Amygdala (tissue), 56 donors: ENCODE measurements at regions not wholly inside any gene's neighbourhood (a gene's known extent, or its start where the extent isn't known, plus 50 kb on each side); places are given as distances from the start of the nearest gene placed in this dataset.
A peak's percentile ranks its signal among the peaks of the same experiment; 100 is the strongest.
"Not testable (repeated sequence)": the region's sequence is repeated elsewhere in the genome, so short reads cannot be mapped to it uniquely, and the experiment has no call there.

ENCODE experiments used
- DNase-seq, 56 donors: peaks; one replicate each; lab custom pipeline; 2025; lab: John Stamatoyannopoulos, UW

- peak in 54 of 56 donors; percentile 11 to 90 (median 72) for DNase-seq
Observed at GRCh38 chr3:178084938-178085816, 451.1 kb upstream of the KCNMB2 start.

- DNase-seq = no peak
Observed at GRCh38 chr3:178085817-178086123, 450.5 kb upstream of the KCNMB2 start.

GRCh38 chr3:178086144-178086825 lies 450.0 kb upstream of the KCNMB2 start:
- no peak for DNase-seq

DNA sequence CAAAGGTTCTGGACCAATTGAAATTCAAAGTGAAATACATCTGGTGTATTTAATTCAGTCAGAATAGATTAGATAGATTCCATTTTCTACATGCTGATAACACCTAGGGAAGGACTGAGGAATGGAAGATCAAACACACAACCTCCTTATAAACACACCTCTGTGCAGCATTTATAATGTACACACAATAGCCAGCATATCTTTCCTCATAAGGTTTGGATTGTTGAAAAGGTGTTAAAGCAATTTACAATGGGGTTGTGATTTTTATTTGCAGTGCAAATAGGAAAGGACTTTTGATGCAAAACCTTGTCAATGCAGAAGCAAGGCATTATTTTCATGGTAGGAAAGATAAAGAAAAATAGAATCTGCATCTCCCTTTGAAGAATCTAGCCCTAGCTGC lies 448.9 kb upstream of the KCNMB2 start:
- DNase-seq = no peak

- no peak for DNase-seq
Observed at GRCh38 chr3:178088963-178089362, 447.3 kb upstream of the KCNMB2 start.

DNA sequence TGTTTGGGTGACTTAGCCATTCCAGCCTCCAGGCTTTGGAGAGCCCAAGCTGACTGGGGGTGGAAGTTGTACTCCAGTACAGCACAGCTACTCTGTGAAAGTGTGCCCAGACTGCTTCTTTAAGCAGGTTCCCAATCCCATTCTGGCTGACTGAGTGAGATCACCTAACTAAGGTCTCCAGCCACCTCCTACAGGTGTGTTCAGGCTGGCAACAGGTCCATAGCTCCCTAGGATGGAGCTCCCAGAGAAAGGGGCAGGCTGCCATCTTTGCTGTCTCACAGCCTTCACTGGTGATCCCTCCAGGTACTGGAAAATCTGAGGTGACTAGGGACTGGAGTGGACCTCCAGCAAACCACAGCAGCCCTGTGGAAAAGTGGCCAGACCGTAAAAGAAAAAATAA lies 445.3 kb upstream of the KCNMB2 start:
- DNase-seq = no peak

DNA sequence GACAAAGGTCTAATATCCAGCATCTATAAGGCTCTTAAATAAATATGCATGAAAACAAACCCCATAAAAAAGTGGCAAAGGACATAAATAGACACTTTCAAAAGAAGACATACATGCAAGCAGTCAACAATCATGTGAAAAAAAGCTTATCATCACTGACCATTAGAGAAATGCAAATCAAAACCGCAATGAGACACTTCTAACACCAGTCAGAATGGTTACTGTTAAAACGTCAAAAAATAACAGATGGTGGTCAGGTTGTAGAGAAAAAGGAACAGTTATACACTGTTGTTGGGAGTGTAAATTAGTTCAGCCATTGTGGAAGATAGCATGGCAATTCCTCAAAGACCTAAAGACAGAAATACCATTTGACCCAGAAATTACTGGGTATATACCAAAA lies 440.7 kb upstream of the KCNMB2 start:
- no peak for DNase-seq

- DNase-seq = no peak
Observed at GRCh38 chr3:178096955-178097354, 439.3 kb upstream of the KCNMB2 start.

DNA sequence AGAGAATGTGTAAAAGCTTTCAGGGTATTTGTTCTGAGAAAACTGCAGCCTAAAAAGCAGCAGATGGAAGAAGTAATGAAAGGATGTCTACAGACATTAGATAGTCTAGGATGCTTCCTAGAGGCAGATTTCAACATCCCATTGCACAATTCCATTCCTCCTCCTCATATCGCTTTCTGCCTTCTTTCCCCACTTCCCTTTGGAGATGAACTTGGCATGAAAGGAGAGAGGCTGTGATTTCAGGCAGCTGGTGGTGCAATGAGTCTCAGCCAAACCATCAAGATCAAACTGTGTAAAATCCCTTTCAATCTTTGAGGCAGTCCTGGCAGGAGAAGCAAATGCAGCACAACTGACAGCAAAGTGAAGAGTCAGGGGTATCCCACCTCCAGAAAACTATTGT lies 438.7 kb upstream of the KCNMB2 start:
- no peak for DNase-seq

DNA sequence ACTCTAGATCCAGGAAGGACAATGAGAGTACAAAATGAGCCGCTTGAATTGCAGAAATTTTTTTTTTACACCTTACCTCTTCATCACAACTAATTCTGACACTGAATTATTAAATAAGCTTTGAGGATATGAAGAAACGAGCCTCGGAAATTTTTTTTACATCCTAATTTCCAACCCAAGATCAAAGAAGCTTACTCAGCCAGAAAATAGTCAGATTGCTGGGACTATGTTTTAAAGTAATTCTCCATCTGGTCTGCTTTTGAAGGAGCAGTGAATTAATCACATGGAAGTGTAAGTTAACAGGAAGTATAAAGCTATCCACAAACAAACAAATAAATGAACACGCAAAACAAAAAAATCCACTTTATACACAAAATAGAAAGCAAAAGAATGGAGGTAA lies 437.0 kb upstream of the KCNMB2 start:
- DNase-seq = no peak

DNA sequence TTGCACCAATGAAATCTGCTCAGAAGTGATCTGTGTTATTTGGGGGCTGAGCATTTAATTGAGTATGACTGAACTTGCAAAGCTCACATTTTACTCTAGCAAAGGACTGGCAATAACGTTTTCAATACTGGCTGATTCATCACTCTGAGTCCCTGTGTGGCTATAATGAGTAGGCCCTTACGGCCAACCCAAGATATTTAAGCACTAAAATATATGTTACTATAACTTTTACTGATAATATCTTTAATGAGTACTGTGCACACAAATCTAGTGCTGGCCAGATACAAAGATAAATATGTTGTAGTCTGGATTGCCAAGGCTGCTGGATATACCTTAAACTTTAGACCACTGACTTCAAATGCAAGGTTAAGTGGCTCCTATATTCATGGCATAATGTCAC lies 436.4 kb upstream of the KCNMB2 start:
- no peak for DNase-seq

GRCh38 chr3:178100908-178101307 lies 435.3 kb upstream of the KCNMB2 start:
- no peak for DNase-seq

- DNase-seq = no peak
Observed at GRCh38 chr3:178103140-178103539, 433.1 kb upstream of the KCNMB2 start.

DNA sequence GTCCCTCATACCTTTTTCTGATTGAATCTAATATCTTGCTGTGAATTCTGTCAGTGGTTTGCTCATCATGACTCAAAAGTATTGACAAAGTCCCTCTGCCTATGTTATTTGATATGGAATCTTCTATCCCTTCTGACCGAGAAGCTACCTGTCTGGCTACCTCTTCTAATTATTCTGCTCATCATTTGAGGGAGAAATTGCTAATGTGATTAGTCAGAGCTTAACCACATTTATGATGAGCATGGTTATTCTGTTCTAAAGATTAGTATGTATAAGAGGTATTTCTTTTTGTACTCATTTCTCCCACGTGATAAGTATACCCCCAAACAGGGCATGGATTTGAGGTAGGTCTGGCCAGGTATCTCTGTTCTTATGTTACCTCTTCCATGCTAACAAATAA lies 428.4 kb upstream of the KCNMB2 start:
- no peak for DNase-seq

DNA sequence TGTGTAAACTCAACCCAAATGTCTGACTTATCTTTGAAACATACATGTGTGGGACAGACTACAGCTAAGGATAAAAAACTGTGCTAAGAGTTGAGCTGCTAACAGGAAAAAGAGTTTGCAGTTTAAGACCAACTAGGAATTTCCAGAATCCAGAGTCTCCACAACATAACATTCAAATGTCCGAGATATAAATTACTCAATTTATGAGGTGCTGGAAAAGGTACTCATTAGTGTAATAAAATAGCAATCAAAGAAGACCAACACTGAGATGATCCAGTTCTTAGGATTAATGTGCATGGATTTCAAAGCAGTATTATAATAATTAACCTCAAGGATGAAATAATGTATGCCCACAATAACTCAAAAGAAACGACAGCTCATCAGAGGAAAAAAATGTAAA lies 426.5 kb upstream of the KCNMB2 start:
- no peak for DNase-seq

DNA sequence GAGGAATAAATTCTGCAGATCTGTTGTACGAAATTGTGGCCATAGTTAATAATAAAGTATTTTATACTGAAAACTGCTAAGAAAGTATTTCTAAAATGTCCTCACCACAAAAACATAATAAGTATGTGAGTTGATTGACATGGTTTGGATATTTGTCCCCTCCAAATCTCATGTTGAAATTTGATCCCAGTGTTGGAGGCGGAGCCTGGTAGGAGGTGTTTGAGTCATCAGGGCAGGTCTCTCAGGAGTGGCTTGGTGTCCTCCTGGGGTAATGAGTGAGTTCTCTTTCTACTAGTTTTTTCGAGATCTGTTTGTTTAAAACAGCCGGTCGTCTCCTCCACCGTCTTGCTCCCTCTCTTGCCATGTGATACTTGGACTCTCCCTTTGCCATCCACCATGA lies 424.1 kb upstream of the KCNMB2 start:
- no peak for DNase-seq

GRCh38 chr3:178112552-178112951 lies 423.7 kb upstream of the KCNMB2 start:
- not testable (repeated sequence) for DNase-seq

GRCh38 chr3:178117641-178118040 lies 418.6 kb upstream of the KCNMB2 start:
- DNase-seq = no peak

DNA sequence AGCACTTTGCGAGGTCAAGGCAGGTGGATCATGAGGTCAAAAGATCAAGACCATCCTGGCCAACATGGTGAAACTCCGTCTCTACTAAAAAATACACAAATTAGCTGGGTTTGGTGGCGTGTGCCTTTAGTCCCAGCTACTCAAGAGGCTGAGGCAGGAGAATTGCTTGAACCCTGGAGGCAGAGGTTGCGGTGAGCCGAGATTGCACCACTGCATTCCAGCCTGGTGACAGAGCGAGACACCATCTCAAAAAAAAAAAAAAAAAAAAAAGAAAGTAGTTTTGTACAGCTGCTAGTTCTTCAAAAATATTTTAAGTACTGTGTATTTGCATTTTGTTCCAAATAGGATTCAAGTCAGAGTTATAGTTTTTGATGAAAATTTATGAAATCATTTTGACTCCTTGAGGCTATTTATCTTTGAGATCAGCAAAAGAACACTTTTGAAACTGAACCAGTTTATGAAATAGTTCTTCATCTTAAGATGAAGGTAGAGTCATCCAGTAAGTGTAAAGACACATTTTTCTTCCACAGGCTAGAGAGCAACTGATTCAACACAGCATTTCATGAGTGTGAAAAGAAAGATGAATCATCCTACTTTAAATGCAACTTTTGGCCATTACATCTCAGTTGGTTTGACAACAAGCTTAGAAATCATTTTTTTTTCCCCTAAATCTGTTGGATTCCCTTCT lies 416.5 kb upstream of the KCNMB2 start:
- not testable (repeated sequence) for DNase-seq

DNA sequence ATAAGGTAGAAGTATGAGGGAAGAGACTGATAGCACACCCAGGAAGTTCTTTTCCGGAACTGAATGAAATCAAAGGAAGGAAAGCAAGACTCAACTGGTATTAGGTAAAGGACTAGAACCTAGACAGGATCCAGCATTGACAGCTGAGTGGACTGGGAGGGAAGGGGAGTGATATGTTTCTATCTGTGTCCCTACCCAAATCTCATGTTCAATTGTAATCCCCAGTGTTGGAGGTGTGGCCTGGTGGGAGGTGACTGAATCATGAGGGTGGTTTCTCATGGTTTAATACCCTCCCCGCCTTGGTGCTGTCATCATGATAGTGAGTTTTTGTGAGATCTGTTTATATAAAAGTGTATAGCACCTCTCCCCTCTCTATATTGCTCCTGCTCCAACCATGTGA lies 415.9 kb upstream of the KCNMB2 start:
- no peak for DNase-seq

DNA sequence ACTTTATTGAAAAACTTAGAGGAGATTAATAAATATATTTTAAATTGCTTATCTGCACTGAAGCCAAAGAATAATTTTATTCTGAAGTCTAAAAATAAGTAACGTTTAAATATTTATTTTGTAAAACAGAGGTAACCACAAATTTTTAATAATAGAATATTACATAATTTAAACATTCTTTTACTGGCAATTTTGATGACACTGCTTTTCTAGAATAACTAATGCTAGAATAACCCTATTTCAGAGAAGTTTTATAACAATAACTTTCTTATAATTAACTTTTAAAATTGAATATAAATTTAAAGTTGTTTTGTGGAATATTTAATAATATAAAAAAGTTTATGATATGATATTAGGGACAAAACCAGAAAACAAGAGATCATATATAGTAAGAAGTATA lies 409.6 kb upstream of the KCNMB2 start:
- no peak for DNase-seq

DNA sequence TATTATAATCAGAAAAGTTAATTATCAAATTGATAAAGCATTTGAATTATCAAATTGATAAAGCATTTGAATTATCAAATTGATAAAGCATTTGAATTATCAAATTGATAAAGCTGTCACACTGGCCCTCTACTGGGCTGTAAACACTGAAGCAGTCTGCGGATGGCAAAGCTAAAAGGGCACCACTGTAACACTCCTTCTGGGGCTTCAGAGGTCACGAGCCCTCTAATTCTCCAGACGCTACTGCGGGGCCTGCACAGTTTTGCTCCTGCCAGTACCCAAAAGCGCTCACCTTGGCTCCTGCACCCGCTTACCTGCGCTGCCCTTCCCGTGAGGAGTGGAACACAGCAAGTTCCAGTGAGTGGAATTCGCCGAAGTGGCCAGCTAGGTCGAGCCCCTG lies 409.0 kb upstream of the KCNMB2 start:
- no peak for DNase-seq
